ENCODE measurements at regions not wholly inside any gene's neighbourhood (a gene's known extent, or its start where the extent isn't known, plus 50 kb on each side); places are given as distances from the start of the nearest gene placed in this dataset.

GRCh38 chr2:122636097-122636496 is 880.6 kb downstream of the TSN start:
- no peaks in the 10 kb centered on the region for H3K36me3 ChIP-seq (ENCODE audit: control insufficient read depth in 2 of 3, insufficient read depth in 3 of 3, low read length in 3 of 3)
- FAIRE-seq: no peak
- intact Hi-C loops (cut with DNase I): no loop called here

GRCh38 chr2:122639176-122639575 is 883.7 kb downstream of the TSN start:
- Histone ChIP-seq H3K9ac (ENCODE audit: low read length in 3 of 3) (no peak overlapping the region), H3K36me3 (ENCODE audit: control insufficient read depth in 2 of 3, insufficient read depth in 3 of 3, low read length in 3 of 3) (no peaks in the 10 kb centered on the region), H3K4me1 (ENCODE audit: control insufficient read depth in 2 of 3, insufficient read depth in 2 of 3, low read depth in 1 of 3, low read length in 3 of 3) (no peaks in the 10 kb centered on the region), H3K4me3 (ENCODE audit: low read length in 3 of 3) (no peak overlapping the region), H3K9me3 (ENCODE audit: control insufficient read depth in 2 of 3, insufficient read depth in 1 of 3, low read length in 3 of 3) (no peaks in the 10 kb centered on the region), H3K27me3 (ENCODE audit: control insufficient read depth, insufficient read depth, low read length) (no peaks in the 10 kb centered on the region), H3K27ac (ENCODE audit: low read depth in 2 of 2, low read length in 2 of 2) (no peak overlapping the region)
- DNase-seq: no peak
- FAIRE-seq: no peak
- TF ChIP-seq CTCF (IDR thresholded peaks at IDR 0.05; ENCODE audit: borderline replicate concordance, extremely low read depth, insufficient read depth): no peak
- intact Hi-C loops (cut with DNase I): no loop called here

More at GRCh38 chr2:122636097-122636496, 880.6 kb downstream of the TSN start:
- Histone ChIP-seq H3K9ac (ENCODE audit: low read length in 3 of 3) (no peak overlapping the region), H3K9me3 (ENCODE audit: control insufficient read depth in 2 of 3, insufficient read depth in 1 of 3, low read length in 3 of 3) (no peaks in the 10 kb centered on the region), H3K4me3 (ENCODE audit: low read length in 3 of 3) (no peak overlapping the region), H3K27ac (ENCODE audit: low read depth in 2 of 2, low read length in 2 of 2) (no peak overlapping the region), H3K4me1 (ENCODE audit: control insufficient read depth in 2 of 3, insufficient read depth in 2 of 3, low read depth in 1 of 3, low read length in 3 of 3) (no peaks in the 10 kb centered on the region), H3K27me3 (ENCODE audit: control insufficient read depth, insufficient read depth, low read length) (no peaks in the 10 kb centered on the region)
- DNase-seq: no peak
- TF ChIP-seq CTCF (IDR thresholded peaks at IDR 0.05; ENCODE audit: borderline replicate concordance, extremely low read depth, insufficient read depth): no peak

- Histone ChIP-seq H3K9ac (ENCODE audit: low read length in 3 of 3) (no peak overlapping the region), H3K27ac (ENCODE audit: low read depth in 2 of 2, low read length in 2 of 2) (no peak overlapping the region), H3K4me1 (ENCODE audit: control insufficient read depth in 2 of 3, insufficient read depth in 2 of 3, low read depth in 1 of 3, low read length in 3 of 3) (no peaks in the 10 kb centered on the region), H3K4me3 (ENCODE audit: low read length in 3 of 3) (no peak overlapping the region), H3K36me3 (ENCODE audit: control insufficient read depth in 2 of 3, insufficient read depth in 3 of 3, low read length in 3 of 3) (no peaks in the 10 kb centered on the region), H3K9me3 (ENCODE audit: control insufficient read depth in 2 of 3, insufficient read depth in 1 of 3, low read length in 3 of 3) (no peaks in the 10 kb centered on the region), H3K27me3 (ENCODE audit: control insufficient read depth, insufficient read depth, low read length) (no peaks in the 10 kb centered on the region)
- FAIRE-seq: no peak
- TF ChIP-seq CTCF (IDR thresholded peaks at IDR 0.05; ENCODE audit: borderline replicate concordance, extremely low read depth, insufficient read depth): no peak
- intact Hi-C loops (cut with DNase I): no loop called here
- no peak for DNase-seq
Observed at GRCh38 chr2:122639711-122640110, 884.3 kb downstream of the TSN start.

GRCh38 chr2:122643725-122644329 is 888.4 kb downstream of the TSN start:
- FAIRE-seq: no peak
- TF ChIP-seq CTCF (IDR thresholded peaks at IDR 0.05; ENCODE audit: borderline replicate concordance, extremely low read depth, insufficient read depth): no peak
- DNase-seq: no peak
- Histone ChIP-seq H3K9ac (ENCODE audit: low read length in 3 of 3) (no peak overlapping the region), H3K4me1 (ENCODE audit: control insufficient read depth in 2 of 3, insufficient read depth in 2 of 3, low read depth in 1 of 3, low read length in 3 of 3) (no peaks in the 10 kb centered on the region), H3K9me3 (ENCODE audit: control insufficient read depth in 2 of 3, insufficient read depth in 1 of 3, low read length in 3 of 3) (no peaks in the 10 kb centered on the region), H3K27me3 (ENCODE audit: control insufficient read depth, insufficient read depth, low read length) (no peaks in the 10 kb centered on the region), H3K4me3 (ENCODE audit: low read length in 3 of 3) (no peak overlapping the region), H3K27ac (ENCODE audit: low read depth in 2 of 2, low read length in 2 of 2) (no peak overlapping the region), H3K36me3 (ENCODE audit: control insufficient read depth in 2 of 3, insufficient read depth in 3 of 3, low read length in 3 of 3) (no peaks in the 10 kb centered on the region)
- intact Hi-C loops (cut with DNase I): no loop called here
